ENCODE measurements at regions not wholly inside any gene's neighbourhood (a gene's known extent, or its start where the extent isn't known, plus 50 kb on each side); places are given as distances from the start of the nearest gene placed in this dataset.

- TF ChIP-seq CTCF (IDR thresholded peaks at IDR 0.05) (no peak), POLR2AphosphoS5 (IDR thresholded peaks at IDR 0.05) (no peak), POLR2A (IDR thresholded peaks at IDR 0.05; ENCODE audit: low read depth) (no peak)
Measured at GRCh38 chr7:155166108-155166507, 96.0 kb downstream of the HTR5A start.
